HUDEP-2 (cell line): ENCODE measurements at regions not wholly inside any gene's neighbourhood (a gene's known extent, or its start where the extent isn't known, plus 50 kb on each side); places are given as distances from the start of the nearest gene placed in this dataset.

ENCODE experiments used
- DNase-seq, 76 experiments: peaks; one replicate each; lab custom pipeline; 2025; ENCODE audit not compliant: unreplicated experiment in 76 of 76; lab: John Stamatoyannopoulos, UW

DNA sequence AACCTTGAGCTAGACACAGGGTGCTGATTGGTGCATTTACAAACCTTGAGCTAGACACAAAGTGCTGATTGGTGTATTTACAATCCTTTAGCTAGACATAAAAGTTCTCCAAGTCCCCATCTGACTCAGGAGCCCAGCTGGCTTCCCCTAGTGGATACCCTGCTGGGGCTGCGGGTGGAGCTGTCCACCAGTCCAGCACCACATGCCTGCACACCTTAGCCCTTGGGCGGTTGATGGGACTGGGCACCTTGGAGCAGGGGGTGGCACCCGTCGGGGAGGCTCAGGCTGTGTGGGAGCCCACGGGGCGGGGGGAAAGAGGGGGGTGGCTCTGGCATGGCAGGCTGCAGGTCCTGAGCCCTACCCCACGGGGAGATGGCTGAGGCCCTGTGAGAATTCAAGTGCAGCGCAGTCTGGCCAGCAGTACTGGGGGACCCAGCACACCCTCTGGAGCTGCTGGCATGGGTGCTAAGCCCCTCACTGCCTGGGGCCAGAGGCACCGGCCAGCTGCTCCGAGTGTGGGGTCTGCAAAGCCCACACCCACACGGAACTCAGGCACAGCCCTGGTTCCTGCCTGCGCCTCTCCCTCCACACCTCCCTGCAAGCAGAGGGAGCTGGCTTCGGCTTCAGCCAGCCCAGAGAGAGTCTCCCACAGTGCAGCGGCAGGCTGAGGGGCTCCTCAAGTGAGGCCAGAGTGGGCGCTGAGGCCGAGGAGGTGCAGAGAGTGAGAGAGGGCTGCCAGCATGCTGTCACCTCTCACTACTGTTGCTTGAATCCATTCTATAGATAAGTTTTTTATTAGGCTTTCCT, 369.8 kb upstream of the SMIM30 start:
- DNase-seq: no peak

DNA sequence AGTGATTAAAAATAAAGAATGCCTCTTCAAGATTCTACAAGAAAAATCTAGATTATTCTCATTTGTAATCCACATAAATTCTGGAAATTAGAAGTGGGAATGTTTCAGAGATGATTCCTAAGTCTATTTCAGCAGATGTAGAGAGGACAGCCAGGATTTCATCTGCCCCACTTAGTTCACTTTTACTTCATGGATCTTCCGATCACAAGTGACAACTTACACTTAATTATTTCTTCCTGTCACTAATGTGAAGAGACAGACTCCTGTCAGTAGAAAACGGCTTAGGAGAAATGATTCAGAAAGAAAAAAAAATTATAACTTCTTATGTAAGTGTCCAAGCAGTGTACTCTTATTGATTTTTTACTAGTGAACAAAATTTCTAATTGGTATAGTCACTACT, 368.2 kb upstream of the SMIM30 start:
- DNase-seq: no peak

DNA sequence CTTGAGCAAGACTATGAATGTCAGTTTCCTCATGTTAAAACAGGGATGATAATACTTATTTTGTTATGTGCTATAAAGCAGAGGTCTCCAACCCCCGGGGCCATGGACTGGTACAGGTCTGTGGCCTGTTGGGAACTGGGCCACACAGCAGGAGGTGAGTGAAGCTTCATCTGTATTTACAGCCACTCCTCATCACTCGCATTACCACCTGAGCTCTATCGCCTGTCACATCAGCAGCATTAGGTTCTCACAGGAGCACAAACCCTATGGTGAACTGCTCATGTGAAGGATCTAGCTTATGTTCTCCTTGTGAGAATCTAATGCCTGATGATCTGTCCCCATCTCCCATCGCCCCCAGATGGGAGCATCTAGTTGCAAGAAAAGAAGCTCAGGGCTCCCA, 365.3 kb upstream of the SMIM30 start:
- DNase-seq: no peak

DNA sequence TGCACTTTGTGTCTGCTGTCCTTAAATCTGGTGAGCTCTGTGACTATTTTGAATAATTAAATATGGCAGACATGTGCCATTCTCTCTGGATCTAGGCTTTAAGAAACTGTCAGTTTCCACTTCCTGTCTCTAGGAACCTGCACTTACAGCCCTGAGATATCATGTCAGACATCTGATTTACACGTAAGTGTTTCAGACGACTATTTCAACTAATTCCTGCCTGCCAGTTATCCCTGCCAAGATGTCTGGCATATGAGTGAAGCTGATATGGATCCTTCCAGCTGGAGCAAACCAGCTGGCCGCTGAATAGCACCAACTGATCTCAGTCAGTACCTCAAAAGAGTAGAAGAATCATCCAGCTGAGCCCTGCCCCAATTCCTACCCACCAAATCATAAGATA, 362.2 kb upstream of the SMIM30 start:
- DNase-seq: no peak

DNA sequence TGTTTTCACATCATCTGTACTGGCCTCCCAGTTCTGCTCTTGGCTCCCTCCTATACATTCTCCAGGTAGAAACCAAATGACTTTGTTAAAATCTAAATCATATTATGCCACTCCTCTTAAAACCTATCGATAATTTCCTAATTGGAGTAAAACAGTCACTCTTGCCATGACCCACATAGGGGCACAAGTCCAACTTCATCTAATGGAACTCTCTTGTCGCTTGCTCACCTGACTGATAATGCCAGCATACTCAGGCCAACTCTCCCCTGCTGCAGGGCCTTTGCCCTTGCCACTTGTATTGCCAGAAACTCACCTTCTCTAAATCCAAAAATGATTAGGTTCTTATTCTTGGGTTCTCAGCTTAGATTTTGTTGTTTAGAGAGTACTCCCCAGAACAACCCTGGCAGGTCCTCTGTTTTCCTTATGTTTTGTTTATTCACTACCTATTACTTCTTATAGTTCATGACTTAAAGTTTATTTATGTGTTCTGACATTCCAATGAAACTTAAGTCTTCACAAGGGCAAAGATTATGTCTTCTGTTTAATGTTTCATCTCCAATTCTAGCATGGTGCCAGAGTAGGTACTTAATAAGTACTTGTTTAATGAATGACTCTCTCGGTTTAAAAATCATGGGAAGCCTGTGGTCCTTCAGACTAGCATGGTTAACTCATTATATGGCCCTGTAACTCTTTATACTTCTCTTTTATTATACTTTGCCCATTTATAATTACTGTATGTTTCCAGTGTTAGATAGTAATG, 345.9 kb upstream of the SMIM30 start:
- no peak for DNase-seq

DNA sequence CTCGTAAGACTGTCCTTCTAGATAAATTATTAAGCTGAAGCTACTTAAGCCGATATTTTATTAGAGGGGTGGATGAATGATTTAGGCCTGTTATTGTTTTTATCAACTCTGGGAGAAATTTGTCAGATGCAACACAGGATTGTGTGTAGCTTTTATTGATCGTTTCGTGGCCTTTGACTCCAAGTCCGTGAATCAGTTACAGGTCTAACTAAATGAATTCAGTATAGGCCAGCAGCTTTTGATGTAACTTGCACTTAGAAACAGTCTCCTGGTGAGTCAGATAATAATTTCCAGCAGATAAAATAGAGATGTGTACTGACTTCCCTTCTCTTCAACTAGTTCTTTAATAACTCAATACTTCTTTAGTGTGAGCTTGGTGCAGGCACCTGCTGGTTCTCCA, 341.7 kb upstream of the SMIM30 start:
- no peak for DNase-seq

DNA sequence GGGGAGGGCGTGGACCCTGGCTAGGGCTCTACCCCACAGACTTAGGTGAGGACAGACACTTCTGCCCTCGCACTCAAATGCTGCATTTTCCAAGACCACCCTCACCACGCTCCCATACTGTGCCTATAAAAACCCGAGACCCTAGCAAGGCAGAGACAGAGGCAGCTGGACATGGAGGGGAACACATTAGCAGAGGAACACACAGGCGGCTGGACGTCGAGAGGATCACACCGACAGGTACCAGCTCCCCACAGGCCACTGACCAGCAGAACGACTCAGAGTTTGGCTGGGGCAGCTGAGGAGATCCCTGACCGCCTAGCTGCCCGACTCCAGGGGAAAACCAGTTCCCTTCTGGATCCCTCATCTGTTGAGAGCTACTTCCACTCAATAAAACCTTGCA, 338.2 kb upstream of the SMIM30 start:
- DNase-seq: no peak

DNA sequence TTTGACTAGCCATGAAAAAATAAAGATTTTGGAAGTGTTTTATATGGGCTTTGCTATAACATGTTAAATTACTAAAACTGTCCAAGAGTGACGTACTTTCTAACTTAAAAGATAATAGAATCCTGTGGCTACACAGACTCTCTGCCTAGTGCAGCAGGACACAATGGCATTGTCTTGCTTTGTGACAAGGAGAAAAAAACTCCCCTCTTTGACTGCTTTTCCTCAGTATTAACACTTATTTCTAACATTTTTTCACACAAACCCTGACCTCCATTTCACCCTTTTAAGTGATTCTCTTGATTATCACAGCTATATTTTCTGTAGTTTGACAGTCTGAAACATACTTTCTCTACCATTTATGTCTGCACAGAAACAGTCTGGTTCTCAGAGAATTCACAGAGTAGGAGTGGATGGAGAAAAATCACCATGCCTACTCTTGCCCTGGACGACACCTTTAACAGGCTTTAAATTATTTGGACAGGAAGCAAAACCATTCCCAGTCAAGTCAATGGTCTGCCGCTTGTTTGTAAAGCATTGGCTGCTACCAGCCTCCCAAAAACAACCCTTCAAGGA, 336.3 kb upstream of the SMIM30 start:
- no peak for DNase-seq

DNA sequence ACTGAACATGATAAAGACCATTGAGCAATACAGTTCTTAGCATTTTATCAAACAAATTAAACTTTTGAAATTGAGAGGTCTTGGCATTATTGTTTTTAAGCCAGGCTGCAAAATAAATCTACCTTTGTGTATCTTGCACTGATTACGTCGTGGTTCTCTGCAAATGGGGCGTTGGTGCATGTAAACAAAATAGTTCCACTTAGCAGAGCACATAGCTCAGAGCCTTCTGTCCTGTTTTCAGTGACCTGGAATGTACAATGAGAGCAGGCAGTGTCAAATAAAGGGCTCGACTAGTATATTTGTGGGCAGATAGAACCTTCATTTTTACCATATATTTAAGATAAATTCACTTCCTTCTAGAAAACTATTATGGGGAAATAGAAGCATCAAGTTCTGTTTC, 333.9 kb upstream of the SMIM30 start:
- DNase-seq: no peak

DNA sequence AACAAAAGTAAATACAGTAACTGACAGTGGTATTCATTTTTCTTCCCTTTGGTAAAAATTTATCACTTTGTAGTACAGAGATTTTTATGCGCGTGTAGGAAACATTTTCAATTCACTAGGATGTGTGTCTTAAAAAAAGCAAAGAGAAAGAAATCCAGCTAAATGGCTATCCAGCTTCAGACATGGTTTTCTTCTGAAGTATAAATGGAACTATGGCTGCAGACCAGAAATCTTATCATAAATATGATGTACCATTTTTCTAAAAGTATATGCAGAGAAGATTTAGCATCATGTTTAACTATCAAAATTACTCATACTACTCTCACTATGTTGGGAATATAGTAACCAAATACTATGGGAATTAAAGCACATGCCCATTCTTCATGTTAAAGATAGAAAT, 328.4 kb upstream of the SMIM30 start:
- no peak for DNase-seq

DNA sequence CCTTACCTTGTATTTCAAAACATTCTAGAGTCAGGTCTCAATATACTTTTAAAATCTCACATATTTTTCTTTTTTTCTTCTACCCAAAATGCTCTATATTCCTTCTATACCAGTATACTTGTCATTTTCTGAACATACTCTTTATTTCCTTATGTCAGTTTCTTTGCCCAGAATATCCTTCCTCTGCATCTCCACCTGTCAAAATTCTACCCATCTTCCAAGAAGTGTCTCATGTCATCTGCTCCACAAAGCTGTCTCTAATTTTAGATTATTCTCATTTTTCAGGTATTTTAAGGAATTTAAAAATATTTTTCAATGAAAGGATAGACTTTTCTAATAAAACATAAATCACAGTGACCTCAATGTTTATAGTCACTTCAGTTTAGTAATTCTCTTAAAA, 328.0 kb upstream of the SMIM30 start:
- no peak for DNase-seq

DNA sequence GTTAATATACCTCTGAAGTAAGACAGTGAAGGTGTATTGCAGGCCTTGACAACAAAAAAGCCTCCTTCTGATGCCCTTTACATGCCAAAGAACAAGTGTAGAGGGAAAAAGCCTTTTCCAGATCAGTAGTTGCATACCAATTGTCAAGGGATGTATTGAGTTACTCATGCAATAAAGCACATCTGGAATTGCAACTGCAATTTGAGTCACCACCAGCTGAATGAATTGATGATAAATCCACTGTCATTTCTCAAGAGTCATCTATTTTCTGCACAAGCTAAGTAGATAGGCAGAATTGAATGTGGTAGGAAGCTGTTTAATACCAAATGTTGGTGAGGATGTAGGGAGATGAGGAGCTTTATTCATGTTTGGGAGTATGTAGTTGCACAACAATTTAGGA, 325.9 kb upstream of the SMIM30 start:
- peak in 1 of 76 experiments; percentile 0 for DNase-seq

DNA sequence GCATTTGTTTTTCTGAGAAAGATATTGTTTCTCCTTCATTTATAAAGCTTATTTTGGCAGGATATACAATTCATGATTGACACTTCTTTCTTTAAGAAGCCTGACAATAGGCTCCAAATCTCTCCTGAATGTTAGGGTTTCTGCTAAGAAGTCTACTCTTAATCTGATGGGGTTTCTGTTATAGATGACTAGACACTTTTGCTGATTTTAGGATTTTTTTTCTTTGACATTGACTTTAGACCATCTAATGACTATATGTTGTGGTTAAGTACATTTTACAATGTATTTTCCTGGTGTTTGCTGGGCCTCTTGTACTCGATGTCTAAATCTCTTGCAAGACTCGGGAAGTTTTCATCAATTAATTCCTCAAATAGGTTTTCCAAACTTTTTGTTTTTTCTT, 321.8 kb upstream of the SMIM30 start:
- no peak for DNase-seq

DNA sequence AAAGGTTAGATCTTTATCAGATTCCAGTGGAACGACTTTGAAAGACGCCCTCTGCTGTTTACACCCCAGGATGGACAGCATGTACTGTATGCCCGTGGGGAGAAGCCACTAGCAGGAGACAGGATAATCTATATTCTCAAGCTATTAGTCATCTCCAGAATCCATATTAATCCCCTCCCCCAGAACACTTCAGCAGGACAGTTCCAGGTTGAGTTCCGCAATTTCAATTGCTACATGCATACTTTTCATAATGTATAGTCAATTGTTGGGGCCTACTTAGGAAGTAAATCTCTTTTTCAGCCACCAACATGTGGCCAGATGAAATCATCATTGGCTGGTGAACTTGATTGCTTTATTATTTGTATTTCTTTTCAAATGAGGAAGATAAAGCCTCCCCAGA, 313.1 kb upstream of the SMIM30 start:
- no peak for DNase-seq

DNA sequence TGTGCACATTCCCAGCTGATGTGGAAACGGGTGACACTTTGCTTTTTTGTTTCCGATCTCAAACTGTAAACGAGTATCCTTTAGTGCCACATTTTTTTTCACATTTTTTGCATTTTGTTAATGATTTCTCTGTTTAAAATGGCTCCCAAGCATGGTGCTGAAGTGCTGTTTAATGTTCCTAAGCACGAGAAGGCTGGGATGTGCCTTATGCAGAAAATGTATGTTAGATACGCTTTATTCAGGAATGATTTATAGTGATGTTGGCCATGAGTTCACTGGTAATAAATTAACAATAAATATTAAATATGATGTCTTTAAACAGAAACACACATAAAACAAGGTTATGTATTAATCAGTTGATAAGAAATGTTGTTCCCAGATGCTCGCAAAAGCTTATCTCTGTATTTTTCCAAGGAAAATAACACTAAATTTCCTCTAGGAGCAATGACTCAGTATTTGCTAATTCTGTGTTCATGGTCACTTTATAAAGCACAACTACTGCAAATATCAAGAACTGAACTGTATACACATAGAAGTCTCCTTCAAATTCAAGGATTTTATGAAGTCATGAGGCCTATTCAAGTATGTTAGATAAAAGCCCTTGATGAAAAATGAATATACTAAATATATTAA, 305.9 kb upstream of the SMIM30 start:
- no peak for DNase-seq

DNA sequence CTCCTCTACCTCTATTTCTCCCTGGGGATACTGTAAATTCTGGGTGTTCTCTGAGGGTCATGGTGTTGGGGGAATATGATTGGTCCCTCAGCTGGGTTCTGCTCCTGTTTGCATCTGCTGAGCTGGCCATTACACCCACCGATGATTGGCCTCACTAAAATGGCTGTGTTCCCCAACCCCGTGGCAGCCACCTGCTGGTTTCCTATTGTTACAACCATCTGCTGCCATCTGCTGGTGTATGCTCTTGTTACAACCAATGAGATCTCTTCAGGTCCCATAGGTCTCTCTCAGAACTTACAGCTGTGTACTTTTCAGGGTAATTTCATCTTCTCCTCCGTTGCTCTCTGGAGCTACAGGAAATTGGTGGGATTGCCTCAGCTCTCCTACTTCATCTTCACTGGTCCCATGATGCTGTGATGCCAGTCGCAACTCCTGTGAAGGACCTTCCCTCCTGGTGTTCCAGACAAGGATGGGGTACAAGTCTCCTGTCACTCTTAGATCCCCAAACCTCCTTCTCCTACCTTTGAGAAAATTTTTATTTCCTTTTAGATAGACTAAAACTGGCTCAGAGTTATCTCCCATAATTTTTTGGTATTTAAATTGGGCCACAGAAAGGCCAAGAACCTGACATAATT, 303.5 kb upstream of the SMIM30 start:
- peak in 71 of 76 experiments; percentile 11 to 88 (median 66) for DNase-seq

DNA sequence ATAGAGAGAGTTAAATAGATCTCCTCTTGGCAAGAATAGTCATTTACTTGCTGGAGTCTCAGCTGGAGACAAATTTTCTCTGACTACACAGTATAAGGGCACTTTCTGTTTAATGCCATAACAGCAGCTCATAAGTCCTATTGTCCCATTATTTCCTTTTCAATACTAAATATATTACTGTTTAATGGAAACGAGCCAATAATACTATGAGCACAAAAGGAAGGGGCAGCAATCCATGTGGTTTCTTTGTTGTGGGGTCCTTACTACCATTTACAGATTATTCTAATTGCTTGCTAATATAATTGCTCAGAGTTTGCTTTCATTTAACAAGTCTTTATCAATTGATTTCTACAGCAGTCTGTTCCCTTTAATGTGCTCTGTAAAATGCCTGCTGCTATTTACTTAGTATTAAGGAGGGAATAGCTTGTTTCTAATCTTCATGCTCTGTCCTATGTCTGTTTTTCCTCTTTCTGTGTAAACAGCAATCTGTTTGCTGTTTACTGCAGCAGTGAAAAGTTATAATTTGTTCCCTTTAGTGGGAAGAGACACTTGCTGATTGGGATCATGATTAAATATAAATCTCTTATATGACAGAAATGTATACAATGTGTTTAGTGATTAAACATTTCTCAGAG, 296.2 kb upstream of the SMIM30 start:
- no peak for DNase-seq

DNA sequence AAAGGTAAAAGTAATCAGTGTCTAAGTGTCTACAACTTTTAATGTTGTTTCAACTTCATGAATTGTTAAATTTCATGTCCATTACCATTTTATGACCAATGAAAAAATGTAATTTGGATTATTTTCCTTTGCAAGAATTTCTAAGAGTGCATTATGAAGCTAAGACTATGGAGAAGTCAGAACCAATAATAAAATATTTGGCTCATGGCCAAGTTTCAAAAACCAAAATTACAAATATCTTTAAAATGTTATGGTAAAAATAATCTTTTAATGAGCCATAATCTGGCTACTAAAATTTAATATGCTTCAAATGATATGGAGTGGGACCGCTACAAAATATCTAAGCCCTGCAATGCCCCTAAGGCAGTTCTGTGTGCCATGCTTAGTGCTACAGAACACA, 294.1 kb upstream of the SMIM30 start:
- DNase-seq: no peak

DNA sequence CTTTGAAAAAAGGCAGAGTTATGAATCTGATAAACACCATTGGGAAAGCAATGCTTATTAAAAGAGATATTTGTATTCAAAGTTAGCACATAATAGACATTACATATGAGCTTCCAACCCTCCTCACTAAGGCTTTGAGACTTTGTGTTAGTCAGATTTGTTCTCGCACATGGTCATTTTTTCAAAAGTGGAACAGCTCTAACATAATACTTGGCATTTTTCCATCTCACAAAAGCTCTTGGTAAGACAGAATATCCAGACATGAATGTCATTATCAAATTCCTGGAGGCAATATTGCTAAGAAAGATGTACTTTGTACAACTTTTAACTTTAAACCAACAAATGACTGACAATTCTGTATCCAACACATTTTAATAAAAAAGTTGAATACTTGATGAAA, 292.4 kb upstream of the SMIM30 start:
- no peak for DNase-seq

DNA sequence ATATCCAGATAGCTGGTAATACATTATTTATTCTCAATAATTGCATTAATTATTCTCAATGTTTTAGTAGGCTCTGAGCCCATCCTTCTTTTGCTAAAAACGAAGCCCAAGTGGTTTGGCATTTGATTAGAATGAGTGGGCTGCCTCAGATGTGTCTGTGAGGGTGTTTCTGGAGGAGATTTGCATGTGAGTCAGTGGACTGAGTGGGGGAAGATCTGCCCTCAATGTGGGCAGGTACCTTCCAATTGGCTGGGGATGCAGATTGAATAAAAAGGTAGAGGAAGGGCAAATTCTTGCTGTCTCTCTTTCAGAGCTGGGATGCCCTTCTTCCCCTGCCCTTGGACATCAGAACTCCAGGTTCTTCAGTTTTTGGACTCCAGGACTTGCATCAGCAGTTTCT, 290.6 kb upstream of the SMIM30 start:
- no peak for DNase-seq
